ENCODE measurements at regions not wholly inside any gene's neighbourhood (a gene's known extent, or its start where the extent isn't known, plus 50 kb on each side); places are given as distances from the start of the nearest gene placed in this dataset.

GRCh38 chr1:182147951-182148350 lies 86.4 kb upstream of the ZNF648 start:
- Histone ChIP-seq H3K4me3 (ENCODE audit: control insufficient read depth in 2 of 3, extremely low read depth in 1 of 3, insufficient read depth in 2 of 3, low read depth in 1 of 3, low read length in 3 of 3) (no peak overlapping the region), H2AFZ (ENCODE audit: control insufficient read depth, low read length) (no peak overlapping the region), H3K4me2 (ENCODE audit: control insufficient read depth, extremely low read depth, insufficient read depth, low read depth, low read length) (no peak overlapping the region), H3K27ac (ENCODE audit: control insufficient read depth, insufficient read depth, low read length) (no peak overlapping the region), H3K27me3 (ENCODE audit: control insufficient read depth, extremely low read depth, insufficient read depth, low read length) (no peaks in the 10 kb centered on the region), H3K9me3 (ENCODE audit: control insufficient read depth, low read depth, low read length) (no peaks in the 10 kb centered on the region), H3K9ac (ENCODE audit: control insufficient read depth, extremely low read depth, insufficient read depth, low read length) (no peak overlapping the region), H3K9me1 (ENCODE audit: control insufficient read depth, extremely low read depth, insufficient read depth, low read length) (no peaks in the 10 kb centered on the region), H4K20me1 (ENCODE audit: control insufficient read depth, extremely low read depth, insufficient read depth, low read length) (no peaks in the 10 kb centered on the region), H3K4me1 (ENCODE audit: control insufficient read depth, extremely low read depth, insufficient read depth, low read length) (peaks cover 37% of the 10 kb centered on the region), H3K79me2 (ENCODE audit: control insufficient read depth, insufficient read depth, low read length) (no peaks in the 10 kb centered on the region), H3K36me3 (ENCODE audit: control insufficient read depth in 2 of 2, extremely low read depth in 1 of 2, insufficient read depth in 2 of 2, low read length in 2 of 2) (no peaks in the 10 kb centered on the region)
- no peak for DNase-seq (ENCODE audit: low read depth, low spot score)
- no peak for FAIRE-seq
- dilution Hi-C loops (cut with MboI; ENCODE audit: extremely low pct_ligation_motif_present, low sequenced_read_pairs): no loop called here
- TF ChIP-seq EZH2 (IDR thresholded peaks at IDR 0.05; ENCODE audit: low read length) (no peak), CTCF (optimal IDR thresholded peaks at IDR 0.05 in 1 of 3, IDR thresholded peaks at IDR 0.05 in 1 of 3, conservative IDR thresholded peaks at IDR 0.05 in 1 of 3; ENCODE audit: extremely low read depth in 1 of 3, insufficient read depth in 2 of 3, low read length in 3 of 3) (no peak)

- Histone ChIP-seq H2AFZ (ENCODE audit: control insufficient read depth, low read length) (no peak overlapping the region), H3K4me1 (ENCODE audit: control insufficient read depth, extremely low read depth, insufficient read depth, low read length) (peaks cover 37% of the 10 kb centered on the region), H3K4me3 (ENCODE audit: control insufficient read depth in 2 of 3, extremely low read depth in 1 of 3, insufficient read depth in 2 of 3, low read depth in 1 of 3, low read length in 3 of 3) (no peak overlapping the region), H3K9me3 (ENCODE audit: control insufficient read depth, low read depth, low read length) (no peaks in the 10 kb centered on the region), H3K9ac (ENCODE audit: control insufficient read depth, extremely low read depth, insufficient read depth, low read length) (no peak overlapping the region), H3K36me3 (ENCODE audit: control insufficient read depth in 2 of 2, extremely low read depth in 1 of 2, insufficient read depth in 2 of 2, low read length in 2 of 2) (no peaks in the 10 kb centered on the region), H3K9me1 (ENCODE audit: control insufficient read depth, extremely low read depth, insufficient read depth, low read length) (no peaks in the 10 kb centered on the region), H3K4me2 (ENCODE audit: control insufficient read depth, extremely low read depth, insufficient read depth, low read depth, low read length) (no peak overlapping the region), H3K79me2 (ENCODE audit: control insufficient read depth, insufficient read depth, low read length) (no peaks in the 10 kb centered on the region), H4K20me1 (ENCODE audit: control insufficient read depth, extremely low read depth, insufficient read depth, low read length) (no peaks in the 10 kb centered on the region), H3K27me3 (ENCODE audit: control insufficient read depth, extremely low read depth, insufficient read depth, low read length) (no peaks in the 10 kb centered on the region), H3K27ac (ENCODE audit: control insufficient read depth, insufficient read depth, low read length) (no peak overlapping the region)
- dilution Hi-C loops (cut with MboI; ENCODE audit: extremely low pct_ligation_motif_present, low sequenced_read_pairs): no loop called here
- DNase-seq (ENCODE audit: low read depth, low spot score): no peak
- TF ChIP-seq EZH2 (IDR thresholded peaks at IDR 0.05; ENCODE audit: low read length) (no peak), CTCF (optimal IDR thresholded peaks at IDR 0.05 in 1 of 3, IDR thresholded peaks at IDR 0.05 in 1 of 3, conservative IDR thresholded peaks at IDR 0.05 in 1 of 3; ENCODE audit: extremely low read depth in 1 of 3, insufficient read depth in 2 of 3, low read length in 3 of 3) (no peak)
- no peak for FAIRE-seq
Measured at GRCh38 chr1:182147136-182147820, 85.8 kb upstream of the ZNF648 start.

Measured in keratinocyte (primary cell).